GM21529 (cell line): ENCODE measurements at regions not wholly inside any gene's neighbourhood (a gene's known extent, or its start where the extent isn't known, plus 50 kb on each side); places are given as distances from the start of the nearest gene placed in this dataset.

Source experiments
- ATAC-seq: cut with Tn5 transposase; IDR thresholded peaks from one replicate; pipeline ENCODE4 v1.9.1; 2021; ENCODE audit not compliant: unreplicated experiment

DNA sequence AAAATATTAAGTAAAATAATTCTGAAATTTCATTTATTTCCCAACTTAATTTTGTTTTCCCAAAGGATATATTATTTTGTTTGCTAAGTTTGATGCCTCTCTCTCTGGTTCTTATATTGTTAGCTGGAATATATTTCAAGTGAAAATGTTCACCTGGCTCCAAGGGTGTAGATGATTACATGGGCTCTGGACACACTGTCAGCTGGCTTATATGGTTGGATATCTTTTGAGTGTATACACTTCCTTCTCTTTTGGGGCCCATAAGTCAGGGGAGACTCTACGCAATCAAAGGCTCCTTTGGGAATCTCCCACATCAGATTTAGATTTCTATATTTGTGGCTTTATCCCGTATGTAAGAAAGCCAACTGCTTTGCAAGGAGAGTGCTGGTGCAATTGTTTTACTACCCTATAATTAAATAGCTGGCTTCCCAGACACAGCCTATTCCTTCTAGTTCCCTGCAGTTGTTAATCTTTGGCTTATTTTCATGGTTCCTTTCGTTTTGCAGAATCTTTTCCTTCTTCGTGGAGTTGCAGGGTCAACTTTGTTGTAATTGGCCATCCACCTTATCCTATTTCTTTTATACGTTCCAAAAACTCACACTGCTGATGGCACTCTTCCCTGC lies 225.7 kb downstream of the DPH6 start:
- ATAC-seq: no peak

GRCh38 chr15:35319354-35319753 lies 226.6 kb downstream of the DPH6 start:
- ATAC-seq: no peak

- ATAC-seq: no peak
Observed at GRCh38 chr15:35317217-35317616, 228.7 kb downstream of the DPH6 start.

GRCh38 chr15:35312344-35312743 lies 227.2 kb upstream of the NANOGP8 start:
- no peak for ATAC-seq

DNA sequence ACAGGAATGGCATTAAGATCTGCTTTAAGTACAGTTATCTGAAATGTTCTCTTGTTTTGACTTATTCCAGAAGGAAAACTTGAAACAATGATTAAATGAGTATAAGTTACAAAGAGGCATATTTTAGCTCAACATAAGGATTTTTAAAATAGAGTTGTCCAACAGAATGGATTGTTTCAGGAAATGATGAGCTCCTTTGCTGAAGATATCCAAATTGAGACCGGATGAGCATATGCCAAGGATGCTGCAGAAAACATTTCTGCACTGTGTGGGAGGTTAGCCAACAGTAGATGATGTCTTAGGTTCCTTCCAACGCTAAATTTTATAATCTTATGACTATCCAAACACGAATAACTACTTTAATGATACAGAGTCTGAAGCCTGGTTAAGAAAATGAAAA lies 226.5 kb upstream of the NANOGP8 start:
- no peak for ATAC-seq

DNA sequence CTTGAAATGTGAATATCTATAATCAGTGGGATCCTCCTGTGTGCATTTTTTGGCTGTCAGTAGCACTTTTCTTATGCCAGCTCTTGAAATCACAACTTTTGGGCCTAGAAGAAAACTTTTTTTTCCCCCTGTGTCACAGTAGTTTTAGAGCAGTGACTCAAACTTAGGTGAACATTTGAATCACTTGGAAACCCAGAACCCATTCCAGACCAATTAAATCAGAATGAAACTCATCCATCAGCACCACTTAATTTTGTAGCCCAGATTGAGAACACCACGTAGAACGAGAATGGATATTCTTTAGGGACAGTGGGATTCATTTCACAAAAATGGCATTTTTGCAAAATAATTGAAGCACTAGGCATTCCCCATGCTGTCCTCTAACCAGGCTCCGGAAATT lies 224.8 kb upstream of the NANOGP8 start:
- no peak for ATAC-seq

DNA sequence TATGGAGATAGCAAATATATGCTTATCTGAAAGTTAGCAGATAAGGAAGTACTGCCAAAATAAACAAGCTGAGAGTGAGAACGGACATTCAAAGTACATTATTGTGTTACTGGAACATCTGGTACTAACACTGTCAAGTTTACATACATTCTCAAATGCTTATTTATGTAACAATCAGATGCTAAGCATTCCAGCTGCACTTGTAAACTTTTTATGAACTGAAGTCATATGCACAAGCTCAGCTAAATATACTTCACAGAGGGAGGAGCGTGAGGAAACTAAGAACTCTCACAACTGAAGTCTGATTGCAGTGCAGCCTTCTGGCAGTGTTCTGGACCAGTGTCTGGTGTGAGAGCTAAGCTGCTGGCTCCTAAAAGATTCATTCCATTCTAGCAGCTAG lies 223.7 kb upstream of the NANOGP8 start:
- no peak for ATAC-seq

GRCh38 chr15:35307676-35308075 lies 222.6 kb upstream of the NANOGP8 start:
- ATAC-seq: no peak

DNA sequence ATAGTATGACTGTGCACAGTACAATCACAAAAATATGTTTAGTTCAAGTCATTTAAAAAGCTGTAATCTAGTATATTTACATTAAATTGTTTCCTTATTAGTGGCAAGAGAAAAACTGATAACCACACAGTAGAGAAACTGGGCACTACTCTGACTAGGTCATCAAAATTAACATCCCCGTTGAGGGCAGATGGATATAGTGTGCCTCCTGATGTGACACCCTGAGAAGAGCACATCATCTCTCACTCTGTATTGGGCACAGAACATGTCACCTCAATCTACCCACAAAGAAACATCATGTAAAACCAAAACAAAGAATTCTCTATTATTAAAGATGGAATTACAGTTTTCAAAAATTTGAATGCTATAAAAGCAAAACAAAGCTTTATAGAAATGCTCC lies 221.9 kb upstream of the NANOGP8 start:
- no peak for ATAC-seq

DNA sequence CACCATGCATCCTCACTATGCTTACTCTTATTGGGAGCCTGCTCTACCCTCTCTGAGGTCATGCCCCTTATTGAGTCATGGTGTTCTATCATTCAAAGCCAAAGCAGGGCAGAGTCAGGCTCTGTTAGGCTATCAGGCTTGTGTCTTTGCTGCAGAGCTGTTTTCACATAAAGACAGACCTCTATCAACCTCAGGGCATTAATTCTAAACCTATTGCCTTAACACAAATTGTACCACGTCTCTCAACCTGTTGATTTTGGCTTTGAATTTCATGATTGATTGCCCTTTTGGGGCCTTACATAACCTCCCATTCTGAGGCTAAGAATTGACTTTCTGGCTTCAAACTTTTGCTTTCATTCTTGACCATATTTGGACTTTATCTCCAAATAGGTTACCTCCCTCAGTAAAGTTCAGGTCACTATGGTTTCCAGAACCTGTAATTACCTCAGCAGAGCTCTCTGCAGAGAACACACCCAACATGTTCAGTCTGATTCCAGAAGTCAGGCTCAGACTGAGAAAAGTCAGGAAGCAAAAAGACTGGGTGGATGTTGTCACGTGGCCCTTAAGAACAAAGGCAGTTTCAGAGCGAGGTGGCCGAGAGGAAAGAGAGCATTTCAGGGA lies 221.4 kb upstream of the NANOGP8 start:
- ATAC-seq: no peak

GRCh38 chr15:35305946-35306345 lies 220.9 kb upstream of the NANOGP8 start:
- ATAC-seq: no peak

DNA sequence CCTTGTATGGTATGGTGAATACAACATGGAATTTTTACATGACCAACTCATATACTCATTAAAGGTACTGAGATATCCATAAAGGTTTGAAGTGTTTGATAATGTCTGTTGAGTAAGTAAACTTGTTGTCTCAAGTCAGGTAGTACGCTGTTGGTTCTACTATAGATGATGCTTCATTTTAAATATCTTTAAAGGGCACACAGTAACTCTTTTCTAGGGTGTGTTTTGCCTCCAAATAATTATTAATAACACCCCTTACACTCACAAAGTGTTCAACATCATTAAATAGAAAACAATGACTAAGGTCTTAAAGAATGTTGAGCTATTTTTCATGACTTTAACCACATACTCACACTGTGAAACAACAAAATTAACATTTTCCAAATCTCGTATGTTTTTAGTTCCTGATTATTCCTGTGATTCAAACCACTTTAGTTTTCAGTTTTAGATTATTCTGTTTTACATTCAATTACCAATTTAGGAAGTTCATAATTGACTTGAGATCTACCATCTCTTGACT lies 220.0 kb upstream of the NANOGP8 start:
- ATAC-seq: no peak

GRCh38 chr15:35304389-35304788 lies 219.3 kb upstream of the NANOGP8 start:
- ATAC-seq: no peak

- no peak for ATAC-seq
Observed at GRCh38 chr15:35302334-35302733, 217.2 kb upstream of the NANOGP8 start.

DNA sequence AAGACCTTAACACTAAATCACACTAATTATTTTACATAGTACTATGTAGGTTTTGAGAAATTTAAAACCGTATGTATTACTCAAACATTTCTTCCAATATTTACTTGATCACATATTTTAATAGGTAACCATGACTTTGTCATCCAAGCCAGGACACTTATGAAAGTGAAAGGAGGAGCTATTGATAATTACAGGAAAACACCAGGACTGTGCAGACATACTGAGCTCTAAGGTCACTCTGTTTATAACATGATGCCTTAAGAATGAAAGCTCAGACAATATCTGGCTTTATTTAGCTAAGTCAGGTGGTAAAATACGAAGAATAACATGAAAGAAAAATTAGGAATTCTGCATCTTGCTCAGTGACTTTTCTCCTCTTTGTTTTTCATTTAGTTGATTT lies 216.0 kb upstream of the NANOGP8 start:
- no peak for ATAC-seq

GRCh38 chr15:35299059-35299735 lies 214.1 kb upstream of the NANOGP8 start:
- ATAC-seq: no peak

DNA sequence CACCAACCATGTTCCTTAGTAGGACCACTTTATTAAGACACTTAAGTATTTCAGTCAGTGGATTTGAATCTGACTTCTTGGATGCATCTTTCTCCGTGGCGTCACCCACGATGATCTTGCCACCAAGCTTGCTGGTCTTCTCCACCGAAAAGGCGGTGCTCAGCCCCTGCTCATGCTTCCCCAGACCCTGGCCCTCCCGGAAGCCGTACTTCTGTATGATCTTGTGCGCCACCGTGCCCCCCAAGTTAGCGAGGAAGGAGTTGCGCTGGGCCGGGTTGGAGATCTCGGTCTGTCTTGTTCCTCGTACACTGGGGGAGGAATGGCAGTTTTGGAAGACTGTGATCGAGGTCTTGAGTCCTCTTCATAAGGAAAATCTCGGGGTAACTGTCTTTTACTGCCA lies 213.4 kb upstream of the NANOGP8 start:
- no peak for ATAC-seq

- ATAC-seq: no peak
Observed at GRCh38 chr15:35293353-35294130, 208.4 kb upstream of the NANOGP8 start.

- no peak for ATAC-seq
Observed at GRCh38 chr15:35290301-35290721, 205.2 kb upstream of the NANOGP8 start.

DNA sequence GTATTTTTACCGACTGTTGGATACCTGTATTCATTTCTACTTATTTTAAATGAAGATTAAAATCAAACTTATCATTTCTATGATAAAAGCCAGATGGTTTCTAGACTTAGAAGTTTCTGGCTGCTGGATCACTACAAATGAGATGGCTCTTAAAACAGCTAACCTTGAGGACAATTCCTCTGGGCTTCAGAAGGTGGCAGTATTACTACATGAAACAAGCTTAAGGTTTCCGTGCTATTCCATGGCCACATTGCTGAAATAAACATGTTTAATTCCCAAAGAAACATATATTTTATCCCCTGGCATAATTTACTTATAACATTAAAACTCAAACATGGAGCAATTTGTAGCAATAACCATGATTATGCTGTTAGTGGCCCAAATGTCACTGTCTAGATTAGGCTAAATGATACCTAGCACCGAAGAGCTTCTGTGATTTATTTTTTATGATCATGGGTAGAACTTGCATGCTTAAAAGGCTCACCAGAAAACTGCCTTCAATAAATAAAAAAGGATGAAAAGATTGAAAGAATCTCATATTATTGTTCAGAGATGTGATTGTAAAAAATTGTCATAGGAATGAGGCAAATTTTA lies 204.0 kb upstream of the NANOGP8 start:
- ATAC-seq: peak; percentile 76

GRCh38 chr15:35288580-35288979 lies 203.5 kb upstream of the NANOGP8 start:
- no peak for ATAC-seq
